Endothelial cell (in vitro differentiated cells): ENCODE measurements at regions not wholly inside any gene's neighbourhood (a gene's known extent, or its start where the extent isn't known, plus 50 kb on each side); places are given as distances from the start of the nearest gene placed in this dataset.
"Not testable (repeated sequence)": the region's sequence is repeated elsewhere in the genome, so short reads cannot be mapped to it uniquely, and the experiment has no call there.

ENCODE experiments used
- DNase-seq: peaks from one replicate; pipeline ENCODE4 v3.0.0; 2021; ENCODE audit warnings: low spot score
- H3K27ac Mint-ChIP-seq: one replicate; pipeline ENCODE4 v1.8.0; 2021; ENCODE audit warnings: mixed read lengths, inconsistent platforms; ENCODE audit not compliant: unreplicated experiment
- H3K27me3 Mint-ChIP-seq: one replicate; pipeline ENCODE4 v1.8.0; 2021; ENCODE audit warnings: mild to moderate bottlenecking, moderate library complexity, mixed read lengths, inconsistent platforms; ENCODE audit not compliant: unreplicated experiment
- H3K36me3 Mint-ChIP-seq: one replicate; pipeline ENCODE4 v1.8.0; 2021; ENCODE audit warnings: mild to moderate bottlenecking, low read depth, mixed read lengths, inconsistent platforms; ENCODE audit not compliant: unreplicated experiment
- H3K4me1 Mint-ChIP-seq: one replicate; pipeline ENCODE4 v1.8.0; 2021; ENCODE audit warnings: mild to moderate bottlenecking, mixed read lengths, inconsistent platforms; ENCODE audit not compliant: unreplicated experiment
- H3K4me3 Mint-ChIP-seq: one replicate; pipeline ENCODE4 v1.8.0; 2021; ENCODE audit warnings: mild to moderate bottlenecking, mixed read lengths, inconsistent platforms; ENCODE audit not compliant: unreplicated experiment
- H3K9me3 Mint-ChIP-seq: one replicate; pipeline ENCODE4 v1.8.0; 2021; ENCODE audit warnings: mixed read lengths, inconsistent platforms; ENCODE audit not compliant: unreplicated experiment
- CTCF ChIP-seq: fragments of 200-600 bp; sonication (generic); IDR thresholded peaks from one replicate; pipeline ENCODE4 v1.5.0; 2021; ENCODE audit warnings: antibody characterized with exemption; ENCODE audit not compliant: unreplicated experiment

- Mint-ChIP-seq H3K36me3 (no peaks in the 10 kb centered on the region), H3K4me3 (no peak overlapping the region), H3K4me1 (no peaks in the 10 kb centered on the region), H3K9me3 (no peaks in the 10 kb centered on the region), H3K27me3 (no peaks in the 10 kb centered on the region), H3K27ac (no peak overlapping the region)
- no peak for TF ChIP-seq CTCF
- no peak for DNase-seq
Measured at GRCh38 chr3:104429727-104430126, 937.0 kb upstream of the ALCAM start.

- Mint-ChIP-seq H3K27me3 (no peaks in the 10 kb centered on the region), H3K36me3 (no peaks in the 10 kb centered on the region), H3K4me3 (no peak overlapping the region), H3K4me1 (no peaks in the 10 kb centered on the region), H3K9me3 (no peaks in the 10 kb centered on the region), H3K27ac (no peak overlapping the region)
- TF ChIP-seq CTCF: no peak
- no peak for DNase-seq
Measured at GRCh38 chr3:104436506-104436905, 930.2 kb upstream of the ALCAM start.

GRCh38 chr3:104437131-104437750 lies 929.5 kb upstream of the ALCAM start:
- H3K27me3 Mint-ChIP-seq: no peaks in the 10 kb centered on the region
- H3K36me3 Mint-ChIP-seq: no peaks in the 10 kb centered on the region
- DNase-seq: no peak
- no peak for TF ChIP-seq CTCF
- H3K9me3 Mint-ChIP-seq: no peaks in the 10 kb centered on the region
- no peaks in the 10 kb centered on the region for H3K4me1 Mint-ChIP-seq
- H3K4me3 Mint-ChIP-seq: no peak overlapping the region
- no peak overlapping the region for H3K27ac Mint-ChIP-seq

DNA sequence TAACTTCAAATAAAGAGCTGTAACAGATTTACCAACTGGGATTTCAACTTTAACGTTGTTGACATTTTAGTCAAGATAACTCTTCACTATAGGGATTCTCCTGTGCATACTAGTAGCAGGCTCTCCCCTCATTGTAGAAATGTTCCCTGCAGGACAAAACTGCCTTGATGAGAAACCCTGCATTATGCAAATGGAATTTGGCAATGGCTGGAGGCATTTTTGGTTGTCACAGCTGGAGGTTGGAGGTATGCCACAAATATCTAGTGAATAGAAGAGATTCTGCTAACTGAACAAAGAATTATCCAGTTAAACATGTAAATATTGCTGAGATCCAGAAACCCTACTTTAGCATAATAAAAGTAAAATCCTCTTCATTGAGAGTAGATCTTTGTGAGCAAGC lies 928.8 kb upstream of the ALCAM start:
- Mint-ChIP-seq H3K27me3 (no peaks in the 10 kb centered on the region), H3K9me3 (no peaks in the 10 kb centered on the region), H3K4me1 (no peaks in the 10 kb centered on the region), H3K4me3 (no peak overlapping the region), H3K27ac (no peak overlapping the region), H3K36me3 (no peaks in the 10 kb centered on the region)
- no peak for DNase-seq
- TF ChIP-seq CTCF: no peak

DNA sequence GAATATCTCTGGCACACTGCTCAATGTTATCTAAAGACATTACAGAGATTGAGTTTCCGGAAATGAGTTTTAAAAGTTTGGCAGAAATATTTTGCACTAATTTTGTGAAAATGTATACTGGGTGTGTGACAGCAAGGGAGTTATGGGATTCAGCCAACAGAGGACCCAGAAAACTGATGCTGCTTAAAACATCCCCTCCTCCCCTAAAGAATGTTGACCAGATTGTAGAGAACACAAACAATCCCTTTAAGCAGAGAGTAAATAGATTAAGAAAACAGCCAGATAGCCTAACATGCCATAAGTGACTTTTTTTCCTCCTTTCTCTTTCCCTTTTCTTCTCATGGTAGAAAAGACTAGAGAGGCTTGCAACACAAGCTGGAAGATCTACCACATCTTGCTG lies 928.0 kb upstream of the ALCAM start:
- no peaks in the 10 kb centered on the region for H3K36me3 Mint-ChIP-seq
- H3K27ac Mint-ChIP-seq: no peak overlapping the region
- no peaks in the 10 kb centered on the region for H3K9me3 Mint-ChIP-seq
- H3K27me3 Mint-ChIP-seq: peaks cover 1% of the 10 kb centered on the region
- no peak for TF ChIP-seq CTCF
- no peak for DNase-seq
- H3K4me3 Mint-ChIP-seq: no peak overlapping the region
- H3K4me1 Mint-ChIP-seq: no peaks in the 10 kb centered on the region

- not testable (repeated sequence) for H3K4me3 Mint-ChIP-seq, H3K36me3 Mint-ChIP-seq, H3K27me3 Mint-ChIP-seq, H3K27ac Mint-ChIP-seq, H3K4me1 Mint-ChIP-seq, DNase-seq, H3K9me3 Mint-ChIP-seq
Measured at GRCh38 chr3:104445252-104445919, 921.3 kb upstream of the ALCAM start.
